OCI-LY1 (cell line): ENCODE measurements at regions not wholly inside any gene's neighbourhood (a gene's known extent, or its start where the extent isn't known, plus 50 kb on each side); places are given as distances from the start of the nearest gene placed in this dataset.

ENCODE experiments used
- H2AFZ ChIP-seq: fragments of 200-600 bp; sonication (generic), shearing (Covaris generic); 2 replicates; pipeline ENCODE4 v1.6.0; 2014; ENCODE audit warnings: antibody characterized with exemption, mild to moderate bottlenecking, low read length
- H3F3A ChIP-seq: fragments of 200-600 bp; sonication (generic), shearing (Covaris generic); 2 replicates; pipeline ENCODE4 v1.6.0; 2014; ENCODE audit warnings: mild to moderate bottlenecking, antibody characterized with exemption, low read length, moderate library complexity; ENCODE audit not compliant: insufficient read depth
- H3K27ac ChIP-seq: fragments of 200-600 bp; sonication (generic); 2 replicates; pipeline ENCODE4 v1.5.1; 2014; ENCODE audit warnings: low read length, mixed run types, mild to moderate bottlenecking, low read depth; ENCODE audit not compliant: poor library complexity, severe bottlenecking
- H3K27me3 ChIP-seq: fragments of 200-600 bp; sonication (generic); 2 replicates; pipeline ENCODE4 v1.6.0; 2014; ENCODE audit warnings: antibody characterized with exemption, mild to moderate bottlenecking, low read length, moderate library complexity; ENCODE audit not compliant: insufficient read depth
- H3K36me3 ChIP-seq: fragments of 200-600 bp; sonication (generic); 2 replicates; pipeline ENCODE4 v1.6.1; 2014; ENCODE audit warnings: mild to moderate bottlenecking, antibody characterized with exemption, low read length, moderate library complexity, mixed read lengths; ENCODE audit not compliant: insufficient read depth
- H3K4me1 ChIP-seq: fragments of 200-600 bp; sonication (generic); 2 replicates; pipeline ENCODE4 v1.5.1; 2014; ENCODE audit warnings: mild to moderate bottlenecking, low read length, moderate library complexity; ENCODE audit not compliant: insufficient read depth, severe bottlenecking
- H3K4me2 ChIP-seq: fragments of 200-600 bp; sonication (generic), shearing (Covaris generic); 2 replicates; pipeline ENCODE4 v1.6.1; 2014; ENCODE audit warnings: low read length
- H3K4me3 ChIP-seq: fragments of 200-600 bp; sonication (generic); 2 replicates; pipeline ENCODE4 v1.5.1; 2014; ENCODE audit warnings: low read length, low read depth, mild to moderate bottlenecking, mixed read lengths; ENCODE audit not compliant: poor library complexity, severe bottlenecking
- H3K79me2 ChIP-seq: fragments of 200-600 bp; shearing (Covaris generic); 2 replicates; pipeline ENCODE4 v1.6.1; 2016; ENCODE audit warnings: mixed run types, low read length, mixed read lengths; ENCODE audit not compliant: insufficient read depth
- H3K9ac ChIP-seq: fragments of 200-600 bp; sonication (generic), shearing (Covaris generic); 2 replicates; pipeline ENCODE4 v1.6.1; 2014; ENCODE audit warnings: mild to moderate bottlenecking, low read length, mixed read lengths
- H3K9me2 ChIP-seq: fragments of 200-600 bp; sonication (generic), shearing (Covaris generic); 2 replicates; pipeline ENCODE4 v1.6.1; 2014; ENCODE audit warnings: low read depth, mild to moderate bottlenecking, low read length, mixed read lengths
- H3K9me3 ChIP-seq: fragments of 200-600 bp; shearing (Covaris generic); 2 replicates; pipeline ENCODE4 v1.6.1; 2014; ENCODE audit warnings: low read length, mixed read lengths
- H4K20me1 ChIP-seq: fragments of 200-600 bp; sonication (generic), shearing (Covaris generic); 2 replicates; pipeline ENCODE4 v1.6.0; 2016; ENCODE audit warnings: mild to moderate bottlenecking, low read length; ENCODE audit not compliant: insufficient read depth
- CTCF ChIP-seq: fragments of 200-600 bp; sonication (generic), shearing (Covaris generic); IDR thresholded peaks from 2 replicates; pipeline ENCODE4 v1.5.1; 2017; ENCODE audit warnings: mild to moderate bottlenecking, antibody characterized with exemption, low read length, moderate library complexity, mixed read lengths
- EZH2 ChIP-seq: fragments of 200-600 bp; sonication (generic), shearing (Covaris generic); IDR thresholded peaks from 2 replicates; pipeline ENCODE4 v1.8.0; 2017; ENCODE audit warnings: borderline replicate concordance, mixed run types, mild to moderate bottlenecking, antibody characterized with exemption, low read length, moderate library complexity, mixed read lengths

DNA sequence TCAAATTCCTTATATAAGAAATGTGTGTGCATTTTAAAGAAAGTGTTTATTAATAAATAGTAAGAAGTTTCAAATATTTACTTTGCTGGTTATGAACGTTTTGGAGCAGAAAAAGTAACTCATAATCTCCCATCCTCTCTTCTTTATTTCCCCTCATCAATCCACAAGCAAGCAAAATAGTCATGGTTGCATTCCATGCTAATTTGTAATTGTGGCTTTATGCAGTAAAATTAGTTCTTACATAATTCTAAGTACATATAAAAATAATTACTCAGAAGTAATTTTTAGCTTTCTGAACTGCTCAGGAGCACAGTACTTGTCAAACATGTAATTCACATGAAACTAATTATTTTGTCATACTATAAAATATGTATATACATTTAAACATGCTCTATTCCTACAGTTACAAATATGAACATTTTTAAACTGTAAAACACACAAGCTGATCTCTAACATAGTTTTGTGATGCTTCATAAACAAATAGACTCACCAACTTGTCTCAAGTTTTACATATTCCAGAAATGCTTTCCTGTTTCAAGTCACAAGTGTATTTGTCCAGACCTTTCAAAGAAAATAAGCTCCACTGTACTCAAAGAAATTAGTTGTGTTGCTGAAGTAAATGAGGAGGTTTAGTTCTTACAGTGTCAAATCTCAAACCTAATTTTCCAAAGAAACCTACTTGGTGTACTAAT is 218.9 kb downstream of the PABPC4L start:
- H3K9ac ChIP-seq: no peak overlapping the region
- no peaks in the 10 kb centered on the region for H3K9me3 ChIP-seq
- no peak for TF ChIP-seq CTCF
- TF ChIP-seq EZH2: no peak
- no peaks in the 10 kb centered on the region for H3F3A ChIP-seq
- H4K20me1 ChIP-seq: no peaks in the 10 kb centered on the region
- H3K4me2 ChIP-seq: no peak overlapping the region
- no peaks in the 10 kb centered on the region for H3K36me3 ChIP-seq
- no peaks in the 10 kb centered on the region for H3K9me2 ChIP-seq
- H3K79me2 ChIP-seq: no peaks in the 10 kb centered on the region
- H3K4me3 ChIP-seq: no peak overlapping the region
- H3K27me3 ChIP-seq: no peaks in the 10 kb centered on the region
- no peaks in the 10 kb centered on the region for H3K4me1 ChIP-seq
- no peak overlapping the region for H3K27ac ChIP-seq
- no peak overlapping the region for H2AFZ ChIP-seq

GRCh38 chr4:133981327-133981726 is 220.3 kb downstream of the PABPC4L start:
- Histone ChIP-seq H3K4me2 (no peak overlapping the region), H3K9ac (no peak overlapping the region), H4K20me1 (no peaks in the 10 kb centered on the region), H3K27me3 (no peaks in the 10 kb centered on the region), H3K4me3 (no peak overlapping the region), H3F3A (no peaks in the 10 kb centered on the region), H3K27ac (no peak overlapping the region), H2AFZ (no peak overlapping the region), H3K9me2 (no peaks in the 10 kb centered on the region), H3K79me2 (no peaks in the 10 kb centered on the region), H3K9me3 (0 out of 2 replicates have a peak, but pooled peaks cover 2% of the 10 kb centered on the region), H3K36me3 (no peaks in the 10 kb centered on the region), H3K4me1 (no peaks in the 10 kb centered on the region)
- TF ChIP-seq EZH2: no peak
- no peak for TF ChIP-seq CTCF

DNA sequence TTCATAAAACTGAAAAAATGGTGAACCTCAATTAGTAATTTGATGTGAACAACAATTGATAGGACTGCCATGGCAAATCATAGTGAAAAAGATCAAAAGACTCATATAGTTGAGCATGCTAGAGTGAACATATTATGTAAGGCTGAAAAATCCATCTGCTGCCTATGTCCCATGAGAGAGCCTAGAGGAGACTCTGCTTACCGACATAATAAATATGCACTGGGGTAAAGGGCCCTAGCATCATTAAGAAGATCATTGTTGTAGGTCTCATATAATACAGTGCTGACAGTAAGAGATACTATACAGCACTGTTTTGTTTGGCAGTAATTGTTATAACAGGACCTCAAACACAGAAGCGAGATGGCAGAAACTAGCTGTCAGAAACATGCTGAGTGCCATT is 229.0 kb downstream of the PABPC4L start:
- Histone ChIP-seq H3K4me1 (peaks cover 12% of the 10 kb centered on the region), H3K9me2 (no peaks in the 10 kb centered on the region), H3K79me2 (no peaks in the 10 kb centered on the region), H4K20me1 (no peaks in the 10 kb centered on the region), H3K9ac (no peak overlapping the region), H3K9me3 (0 out of 2 replicates have a peak, but pooled peaks cover 2% of the 10 kb centered on the region), H3K4me2 (no peak overlapping the region), H3K4me3 (no peak overlapping the region), H3K36me3 (no peaks in the 10 kb centered on the region), H3F3A (no peaks in the 10 kb centered on the region), H3K27ac (no peak overlapping the region), H3K27me3 (no peaks in the 10 kb centered on the region), H2AFZ (no peak overlapping the region)
- TF ChIP-seq EZH2: no peak
- TF ChIP-seq CTCF: no peak
